ENCODE measurements at regions not wholly inside any gene's neighbourhood (a gene's known extent, or its start where the extent isn't known, plus 50 kb on each side); places are given as distances from the start of the nearest gene placed in this dataset.

GRCh38 chr21:28083350-28083749, 909.3 kb downstream of the LTN1 start:
- TF ChIP-seq POLR2A (IDR thresholded peaks at IDR 0.05; ENCODE audit: extremely low read depth, insufficient read length), result no peak
- TF ChIP-seq, protein P1, sequence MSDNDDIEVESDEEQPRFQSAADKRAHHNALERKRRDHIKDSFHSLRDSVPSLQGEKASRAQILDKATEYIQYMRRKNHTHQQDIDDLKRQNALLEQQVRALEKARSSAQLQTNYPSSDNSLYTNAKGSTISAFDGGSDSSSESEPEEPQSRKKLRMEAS (IDR thresholded peaks at IDR 0.05; ENCODE audit: low read depth, low read length), result no peak

Data from NB4 (cell line).